HUES6 (cell line): ENCODE measurements at regions not wholly inside any gene's neighbourhood (a gene's known extent, or its start where the extent isn't known, plus 50 kb on each side); places are given as distances from the start of the nearest gene placed in this dataset.

Experiments
- H3K27ac ChIP-seq: 2 replicates; pipeline ENCODE4 v1.7.0; 2013; ENCODE audit warnings: low read depth, mild to moderate bottlenecking, low read length, inconsistent platforms
- H3K27me3 ChIP-seq: 2 replicates; pipeline ENCODE4 v1.6.1; 2013; ENCODE audit warnings: low read length; ENCODE audit not compliant: control insufficient read depth, insufficient read depth
- H3K36me3 ChIP-seq: 2 replicates; pipeline ENCODE4 v1.6.1; 2013; ENCODE audit warnings: low read length; ENCODE audit not compliant: control insufficient read depth, insufficient read depth
- H3K4me1 ChIP-seq: 2 replicates; pipeline ENCODE4 v1.6.1; 2013; ENCODE audit warnings: low read length; ENCODE audit not compliant: control insufficient read depth, insufficient read depth
- H3K4me3 ChIP-seq: 2 replicates; pipeline ENCODE4 v1.5.1; 2013; ENCODE audit warnings: low read depth, low read length
- H3K9ac ChIP-seq: one replicate; pipeline ENCODE4 v1.6.1; 2013; ENCODE audit warnings: mild to moderate bottlenecking, low read length
- H3K9me3 ChIP-seq: 2 replicates; pipeline ENCODE4 v1.6.1; 2013; ENCODE audit warnings: low read depth, low read length; ENCODE audit not compliant: control insufficient read depth, insufficient read depth

DNA sequence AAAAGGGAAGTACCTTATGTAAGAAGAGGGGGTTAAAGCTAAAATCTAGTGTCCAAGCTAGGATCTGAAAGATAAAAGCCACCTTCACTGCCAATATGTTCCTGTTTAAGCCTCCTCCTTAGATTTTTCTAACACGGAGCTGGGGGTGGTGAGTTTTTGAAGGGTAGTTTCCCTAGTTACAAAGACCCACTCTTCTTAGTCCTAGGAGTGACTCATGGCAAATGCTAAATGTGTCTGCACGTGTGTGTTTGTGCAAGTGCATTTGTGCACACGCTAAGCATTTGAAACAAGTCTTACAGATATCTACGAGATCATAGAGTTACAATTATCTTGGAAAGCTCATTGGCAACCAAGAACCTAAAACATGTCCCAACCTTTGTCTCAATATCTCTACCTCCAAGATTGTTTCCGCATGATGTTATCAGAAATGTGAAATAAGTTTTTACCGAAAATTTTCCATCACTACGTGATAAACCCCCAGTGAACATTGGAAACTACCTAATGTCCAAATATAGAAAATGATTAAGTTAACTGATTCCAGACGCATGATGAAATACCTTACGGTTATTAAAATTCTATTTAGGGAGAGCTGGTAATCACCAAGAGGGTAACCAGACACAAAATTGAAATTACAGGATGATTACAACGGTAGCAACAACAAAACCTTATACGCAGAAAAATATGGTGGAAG, 78.0 kb upstream of the HRH2 start:
- no peaks in the 10 kb centered on the region; the same call in 1 of the 2 replicates for H3K4me1 ChIP-seq
- H3K27me3 ChIP-seq, result no peaks in the 10 kb centered on the region
- H3K9ac ChIP-seq, result no peak overlapping the region
- H3K36me3 ChIP-seq, result no peaks in the 10 kb centered on the region
- peaks cover 16% of the 10 kb centered on the region; the same call in 1 of the 2 replicates for H3K9me3 ChIP-seq
- no peak overlapping the region for H3K27ac ChIP-seq
- no peak overlapping the region for H3K4me3 ChIP-seq

DNA sequence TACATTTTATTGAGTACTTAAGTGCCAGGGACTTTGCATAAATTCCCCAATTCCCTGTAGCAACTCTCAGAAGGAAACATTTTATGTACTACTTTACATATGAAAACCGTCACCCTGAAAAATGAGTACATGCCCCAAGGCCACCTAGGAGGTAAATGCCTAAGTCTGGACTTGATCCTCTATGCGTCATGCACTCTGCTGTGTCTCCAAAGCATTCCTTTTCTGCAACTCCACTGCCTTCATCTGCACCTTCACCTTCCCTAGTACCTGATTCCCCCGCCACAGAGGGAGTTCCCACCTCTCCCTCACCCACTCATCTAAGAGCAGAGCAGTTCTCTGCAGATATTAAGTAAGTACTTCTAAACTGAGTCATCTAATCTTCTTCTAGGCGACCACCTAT, 75.2 kb upstream of the HRH2 start:
- Histone ChIP-seq H3K9ac (no peak overlapping the region), H3K27ac (no peak overlapping the region), H3K9me3 (peaks cover 37% of the 10 kb centered on the region), H3K4me1 (no peaks in the 10 kb centered on the region; the same call in 1 of the 2 replicates), H3K4me3 (no peak overlapping the region), H3K27me3 (no peaks in the 10 kb centered on the region), H3K36me3 (no peaks in the 10 kb centered on the region)

DNA sequence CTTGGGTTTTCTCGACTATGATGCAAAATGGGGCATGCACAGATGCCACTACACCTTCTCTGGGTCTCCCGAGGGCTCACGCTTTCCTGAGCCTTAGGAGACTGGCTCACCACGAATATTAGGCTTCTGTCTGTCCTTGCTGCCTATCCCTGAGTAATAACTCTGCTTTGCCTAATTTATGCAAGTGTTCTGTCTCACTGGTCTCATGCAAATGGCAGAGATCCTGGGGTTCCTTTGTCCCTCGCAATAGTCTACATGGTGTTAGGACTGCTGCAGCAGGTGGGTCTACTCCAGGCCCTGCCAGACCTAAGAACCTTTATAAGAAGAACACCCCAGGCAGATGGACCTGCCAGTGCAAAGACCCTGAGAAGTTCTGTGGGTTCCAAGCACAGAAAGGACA, 72.3 kb upstream of the HRH2 start:
- H3K27ac ChIP-seq, result no peak overlapping the region
- peaks cover 42% of the 10 kb centered on the region for H3K9me3 ChIP-seq
- no peak overlapping the region for H3K9ac ChIP-seq
- peaks cover 11% of the 10 kb centered on the region for H3K4me1 ChIP-seq
- no peaks in the 10 kb centered on the region for H3K36me3 ChIP-seq
- H3K4me3 ChIP-seq, result no peak overlapping the region
- no peaks in the 10 kb centered on the region for H3K27me3 ChIP-seq

DNA sequence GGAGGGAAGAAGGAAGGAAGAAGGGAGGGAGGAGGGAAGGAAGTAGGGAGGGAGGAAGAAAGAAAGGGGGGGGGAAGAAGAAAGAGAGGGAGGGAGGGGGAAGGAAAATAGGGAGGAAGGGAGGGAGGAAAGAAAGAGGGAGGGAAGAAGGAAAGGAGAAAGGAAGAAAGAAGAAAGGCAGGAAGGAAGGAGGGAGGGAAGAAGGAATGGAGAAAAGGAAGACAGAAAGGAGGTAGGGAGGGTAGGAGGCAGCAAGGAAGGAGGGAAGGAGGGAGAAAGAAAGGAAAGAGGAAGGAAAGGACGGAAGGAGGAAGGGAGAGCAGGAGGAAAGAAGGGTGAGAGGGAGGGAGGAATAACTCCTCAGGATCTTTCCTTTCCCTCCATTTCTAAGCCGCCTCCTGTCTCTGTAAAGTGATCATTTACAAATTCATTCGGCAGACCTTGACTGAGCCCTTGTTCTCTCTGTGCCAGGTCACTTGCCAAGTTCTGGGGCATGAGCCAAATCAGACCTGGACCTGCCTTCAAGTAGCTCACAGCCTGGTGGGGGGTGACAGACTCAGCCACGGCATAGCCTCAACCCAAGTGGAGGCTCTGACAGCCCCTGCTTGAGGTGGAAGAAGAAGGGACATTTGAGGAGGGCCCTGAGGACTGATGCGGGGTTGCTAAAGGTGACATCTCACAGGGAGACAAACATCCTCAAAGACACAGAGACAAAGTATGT, 69.0 kb upstream of the HRH2 start:
- H3K27ac ChIP-seq, result no peak overlapping the region
- no peak overlapping the region for H3K4me3 ChIP-seq
- H3K36me3 ChIP-seq, result no peaks in the 10 kb centered on the region
- no peaks in the 10 kb centered on the region for H3K27me3 ChIP-seq
- H3K9me3 ChIP-seq, result peaks cover 33% of the 10 kb centered on the region
- peaks cover 19% of the 10 kb centered on the region for H3K4me1 ChIP-seq
- H3K9ac ChIP-seq, result no peak overlapping the region

DNA sequence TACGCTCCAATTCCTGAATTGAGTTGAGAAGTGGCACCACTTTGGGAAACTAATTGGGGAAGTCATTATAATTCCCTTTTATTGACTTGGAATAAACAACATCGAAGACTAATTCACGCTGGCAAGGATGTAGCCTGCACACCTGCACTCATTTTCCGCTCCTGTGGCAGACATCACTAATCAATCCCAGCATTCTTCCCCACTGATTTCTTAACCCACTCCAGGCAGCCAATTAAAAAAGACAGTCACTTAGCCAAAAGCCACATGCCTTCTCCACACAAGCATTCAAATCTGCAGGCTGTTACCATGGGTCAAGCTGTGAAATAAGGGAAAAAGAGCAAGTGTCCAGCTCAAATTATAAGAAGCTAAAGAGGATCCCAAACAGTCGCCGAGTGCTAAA, 68.2 kb upstream of the HRH2 start:
- Histone ChIP-seq H3K4me1 (peaks cover 19% of the 10 kb centered on the region), H3K9me3 (peaks cover 29% of the 10 kb centered on the region), H3K27ac (no peak overlapping the region), H3K9ac (no peak overlapping the region), H3K4me3 (no peak overlapping the region), H3K36me3 (no peaks in the 10 kb centered on the region), H3K27me3 (no peaks in the 10 kb centered on the region)

DNA sequence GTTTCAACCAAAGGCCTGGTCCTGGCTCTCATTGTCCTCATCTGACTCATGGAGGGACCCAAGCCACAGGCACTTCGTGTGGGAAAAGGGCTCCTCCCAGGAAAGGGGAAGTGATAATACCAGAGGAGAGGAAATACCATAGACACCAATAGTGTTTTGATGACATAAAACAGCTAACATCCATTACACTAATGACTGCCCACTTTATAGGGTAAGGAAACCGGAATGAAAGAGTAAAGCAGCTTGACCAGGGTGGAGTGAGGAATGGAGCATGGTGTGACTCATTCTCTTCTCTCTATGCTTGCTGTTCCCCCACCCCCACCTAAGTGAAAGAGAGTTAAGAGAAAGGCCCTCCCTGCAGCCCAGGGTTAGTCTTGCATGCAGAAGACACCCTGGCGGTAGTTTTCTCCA, 67.4 kb upstream of the HRH2 start:
- H3K36me3 ChIP-seq, result no peaks in the 10 kb centered on the region
- H3K27ac ChIP-seq, result no peak overlapping the region
- no peaks in the 10 kb centered on the region for H3K27me3 ChIP-seq
- no peak overlapping the region for H3K9ac ChIP-seq
- H3K9me3 ChIP-seq, result peaks cover 23% of the 10 kb centered on the region
- H3K4me1 ChIP-seq, result peaks cover 19% of the 10 kb centered on the region
- H3K4me3 ChIP-seq, result no peak overlapping the region

DNA sequence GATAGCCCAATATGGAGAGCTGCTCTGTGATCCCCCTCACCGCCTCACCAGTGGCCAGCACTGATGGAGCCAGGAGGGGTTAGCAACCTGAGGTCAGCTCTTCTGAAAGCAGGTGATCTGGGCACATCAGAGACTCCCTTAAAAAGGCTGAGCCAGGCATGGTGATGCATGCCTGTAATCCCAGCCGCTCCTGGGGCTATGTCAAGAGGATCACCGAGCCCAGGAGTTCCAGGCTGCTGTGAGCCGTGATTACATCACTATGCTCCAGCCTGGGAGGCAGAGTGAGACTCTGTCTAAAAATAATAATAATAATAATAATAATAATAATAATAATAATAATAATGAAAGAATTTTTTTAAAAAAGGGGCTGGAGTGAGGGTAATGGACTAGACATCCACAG, 66.6 kb upstream of the HRH2 start:
- no peaks in the 10 kb centered on the region for H3K27me3 ChIP-seq
- peaks cover 19% of the 10 kb centered on the region for H3K4me1 ChIP-seq
- H3K9ac ChIP-seq, result no peak overlapping the region
- no peaks in the 10 kb centered on the region for H3K36me3 ChIP-seq
- H3K9me3 ChIP-seq, result peaks cover 16% of the 10 kb centered on the region
- H3K4me3 ChIP-seq, result no peak overlapping the region
- no peak overlapping the region for H3K27ac ChIP-seq

DNA sequence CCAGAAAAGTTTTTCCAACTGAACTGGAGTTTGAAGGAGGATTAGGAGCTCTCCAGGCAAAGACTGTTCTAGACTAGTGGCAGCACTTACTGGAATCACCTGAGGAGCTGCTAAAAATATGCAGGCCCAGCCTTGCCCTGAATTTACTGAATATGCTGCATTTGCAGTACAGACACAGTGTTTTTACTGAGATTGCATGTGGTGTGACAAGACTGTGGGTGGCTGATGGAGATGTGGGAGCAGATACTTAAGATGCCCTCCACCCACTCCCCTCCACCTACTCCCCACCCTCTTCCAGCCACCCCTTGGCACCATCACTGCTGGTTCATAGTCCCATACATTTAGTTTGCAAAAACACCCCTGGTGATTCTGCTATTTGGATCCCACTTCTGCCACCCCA, 64.1 kb upstream of the HRH2 start:
- H3K4me3 ChIP-seq, result no peak overlapping the region
- H3K36me3 ChIP-seq, result no peaks in the 10 kb centered on the region
- H3K9ac ChIP-seq, result no peak overlapping the region
- peaks cover 8% of the 10 kb centered on the region for H3K9me3 ChIP-seq
- peaks cover 21% of the 10 kb centered on the region for H3K4me1 ChIP-seq
- no peak overlapping the region for H3K27ac ChIP-seq
- H3K27me3 ChIP-seq, result no peaks in the 10 kb centered on the region

DNA sequence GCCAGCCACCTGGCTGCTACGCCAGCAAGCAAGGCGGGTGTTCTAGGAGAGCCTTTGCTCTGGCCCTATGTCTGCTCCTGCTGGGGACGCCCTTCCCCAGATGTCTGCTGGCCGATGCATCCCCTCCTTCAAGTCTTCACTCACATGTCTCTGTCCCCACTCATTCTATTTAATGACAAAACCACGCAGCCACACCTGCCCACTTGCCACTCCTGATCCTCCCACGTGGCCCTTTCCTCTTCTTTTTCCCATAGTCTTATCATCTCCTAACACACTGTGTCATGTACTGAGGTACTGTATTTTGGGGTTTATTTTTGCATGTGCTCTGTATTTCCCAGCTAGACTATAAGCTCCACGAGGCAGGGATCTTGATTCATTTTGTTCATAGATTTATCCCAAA, 62.0 kb upstream of the HRH2 start:
- H3K4me1 ChIP-seq, result peaks cover 12% of the 10 kb centered on the region
- H3K36me3 ChIP-seq, result no peaks in the 10 kb centered on the region
- H3K9me3 ChIP-seq, result 0 out of 2 replicates have a peak, but pooled peaks cover 2% of the 10 kb centered on the region
- no peak overlapping the region for H3K27ac ChIP-seq
- H3K4me3 ChIP-seq, result no peak overlapping the region
- H3K9ac ChIP-seq, result no peak overlapping the region
- H3K27me3 ChIP-seq, result no peaks in the 10 kb centered on the region

DNA sequence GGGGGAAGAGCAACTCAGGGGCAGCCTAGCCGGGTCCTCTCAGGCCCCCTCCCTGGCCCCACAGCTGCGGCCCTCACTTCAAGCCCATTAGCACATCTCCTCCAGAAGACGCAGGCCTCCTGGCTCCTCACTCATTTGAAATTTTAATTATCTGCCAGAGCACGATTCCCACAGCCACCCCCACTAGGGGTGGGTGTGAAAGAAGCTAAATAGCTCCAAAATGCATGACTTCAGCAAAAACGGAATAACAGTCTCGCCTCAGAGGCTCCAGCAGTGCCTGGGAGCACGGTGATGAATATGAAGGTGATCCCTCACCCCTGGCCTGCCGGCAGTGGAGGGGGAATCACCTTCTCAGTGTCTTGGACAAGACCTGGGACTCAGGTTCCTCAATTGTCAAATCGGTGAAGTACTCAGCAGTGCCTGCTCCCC, 61.1 kb upstream of the HRH2 start:
- no peaks in the 10 kb centered on the region for H3K27me3 ChIP-seq
- H3K4me1 ChIP-seq, result peaks cover 8% of the 10 kb centered on the region
- no peak overlapping the region for H3K4me3 ChIP-seq
- H3K36me3 ChIP-seq, result no peaks in the 10 kb centered on the region
- H3K27ac ChIP-seq, result no peak overlapping the region
- 0 out of 2 replicates have a peak, but pooled peaks cover 2% of the 10 kb centered on the region for H3K9me3 ChIP-seq
- H3K9ac ChIP-seq, result no peak overlapping the region

DNA sequence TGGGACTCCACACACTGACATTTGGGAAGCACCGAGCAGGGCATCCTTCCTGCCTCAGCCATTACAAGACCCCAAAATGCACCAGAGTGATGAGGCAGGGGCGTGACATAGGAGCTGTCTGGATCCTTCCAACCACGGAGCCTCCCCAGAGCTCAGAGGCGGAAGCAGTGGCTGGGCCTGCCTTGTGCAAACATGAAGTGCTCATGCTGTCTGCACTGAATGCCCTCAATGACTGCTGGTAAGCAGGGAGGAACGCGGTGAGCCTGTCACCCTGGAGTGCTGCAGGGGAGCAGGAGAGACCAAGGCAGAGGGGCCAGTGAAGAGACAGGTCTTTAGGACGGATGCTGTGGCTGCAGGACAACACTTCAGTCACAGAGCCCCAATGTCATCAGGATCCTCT, 60.2 kb upstream of the HRH2 start:
- Histone ChIP-seq H3K27me3 (no peaks in the 10 kb centered on the region), H3K4me1 (peaks cover 8% of the 10 kb centered on the region), H3K9me3 (0 out of 2 replicates have a peak, but pooled peaks cover 2% of the 10 kb centered on the region), H3K27ac (no peak overlapping the region), H3K9ac (no peak overlapping the region), H3K36me3 (no peaks in the 10 kb centered on the region), H3K4me3 (no peak overlapping the region)
